GM12878 (cell line): ENCODE measurements at regions not wholly inside any gene's neighbourhood (a gene's known extent, or its start where the extent isn't known, plus 50 kb on each side); places are given as distances from the start of the nearest gene placed in this dataset.
"Not testable (repeated sequence)": the region's sequence is repeated elsewhere in the genome, so short reads cannot be mapped to it uniquely, and the experiment has no call there.

ENCODE experiments used
- ATAC-seq: fragments of 200-7000 bp; cut with Tn5 transposase; 3 replicates; pipeline ENCODE4 v1.9.1; 2020; ENCODE audit warnings: mild to moderate bottlenecking, moderate library complexity
- BruUV-seq: library from RNA; stranded (reverse); fragments of 400-500 nt; replicated peaks from 2 replicates; lab custom pipeline; 2021; lab: Mats Ljungman, UMichigan
- CTCF ChIA-PET: fragments of 300-600 bp; sonication (Branson Sonifier 250); formaldehyde crosslinking; extraction: SDS; loops from one replicate; lab custom pipeline; 2021; ENCODE audit warnings: inconsistent platforms; lab: Yijun Ruan, JAX
- POLR2A ChIA-PET: fragments of 350-600 bp; formaldehyde crosslinking; extraction: SDS; loops from one replicate; lab custom pipeline; 2021; ENCODE audit warnings: inconsistent platforms; lab: Charles Lee
- RAD21 ChIA-PET: fragments of 300-600 bp; sonication (Branson Sonifier 250); formaldehyde crosslinking; loops from one replicate; lab custom pipeline; 2023; ENCODE audit warnings: antibody characterized with exemption; ENCODE audit not compliant: unreplicated experiment; lab: Charles Lee
- SMC1A ChIA-PET: fragments of 300-600 bp; sonication (Branson Sonifier 250); formaldehyde crosslinking; loops from one replicate; lab custom pipeline; 2023; ENCODE audit not compliant: unreplicated experiment, uncharacterized antibody; lab: Charles Lee
- DNase-seq: peaks from one replicate; pipeline ENCODE4 v3.0.0-alpha.2; 2011; ENCODE audit warnings: low read depth, low spot score
- FAIRE-seq: peaks from 3 replicates; lab custom pipeline; 2011; peaks lifted over from hg19 to GRCh38; lab: Jason Lieb, UNC
- H2AFZ ChIP-seq: 2 replicates; pipeline ENCODE4 v1.6.0; 2011; ENCODE audit warnings: low read depth, low read length, control low read depth; ENCODE audit not compliant: control insufficient read depth
- H3K27ac ChIP-seq: 2 replicates; pipeline ENCODE4 v1.5.1; 2011; ENCODE audit warnings: control low read depth; ENCODE audit not compliant: control insufficient read depth, insufficient read depth
- H3K27me3 ChIP-seq, 2 experiments: replicated peaks in 1 of 2; 2 replicates each; pipeline versions ENCODE4 v1.6.0 to v1.6.1; 2011; ENCODE audit warnings: low read length in 1 of 2; ENCODE audit not compliant: control insufficient read depth in 2 of 2, insufficient read depth in 2 of 2
- H3K36me3 ChIP-seq, 2 experiments: 2 replicates each; pipeline ENCODE4 v1.5.1; 2011; ENCODE audit warnings: low read length in 1 of 2; ENCODE audit not compliant: control insufficient read depth in 2 of 2, insufficient read depth in 2 of 2
- H3K4me1 ChIP-seq: 2 replicates; pipeline ENCODE4 v1.6.1; 2011; ENCODE audit warnings: mild to moderate bottlenecking, low read length, moderate library complexity, mixed read lengths; ENCODE audit not compliant: control insufficient read depth, insufficient read depth
- H3K4me2 ChIP-seq: 2 replicates; pipeline ENCODE4 v1.6.0; 2011; ENCODE audit warnings: control low read depth; ENCODE audit not compliant: control insufficient read depth, insufficient read depth
- H3K4me3 ChIP-seq: fragments of 200-600 bp; sonication (generic); 2 replicates; pipeline ENCODE4 v1.5.1; 2016
- H3K79me2 ChIP-seq: 2 replicates; pipeline ENCODE4 v1.6.0; 2011; ENCODE audit warnings: low read length; ENCODE audit not compliant: control insufficient read depth, insufficient read depth
- H3K9ac ChIP-seq: 2 replicates; pipeline ENCODE4 v1.8.0; 2011; ENCODE audit warnings: low read length, control low read depth, mixed read lengths; ENCODE audit not compliant: control insufficient read depth, insufficient read depth
- H3K9me3 ChIP-seq: replicated peaks from 3 replicates; pipeline ENCODE4 v1.5.1; 2011; ENCODE audit warnings: mild to moderate bottlenecking, low read length; ENCODE audit not compliant: control insufficient read depth, insufficient read depth
- H4K20me1 ChIP-seq: 2 replicates; pipeline ENCODE4 v1.6.0; 2011; ENCODE audit not compliant: control insufficient read depth, insufficient read depth
- PKNOX1 ChIP-seq: fragments of 450-650 bp; IDR thresholded peaks from 2 replicates; pipeline ENCODE4 v1.6.1; 2016; ENCODE audit warnings: mild to moderate bottlenecking
- POU2F2 ChIP-seq: IDR thresholded peaks from 3 replicates; pipeline ENCODE4 v1.6.1; 2011; ENCODE audit warnings: low read depth, mild to moderate bottlenecking, low read length, borderline replicate concordance
- TCF7 ChIP-seq: IDR thresholded peaks from 2 replicates; pipeline ENCODE4 v1.6.1; 2014; ENCODE audit warnings: antibody characterized with exemption, borderline replicate concordance
- WGBS: methylation state at CpG from one replicate; pipeline ENCODE4 v1.1.6; 2016; ENCODE audit warnings: low lambda C conversion rate; ENCODE audit not compliant: insufficient replicate concordance, insufficient coverage; ENCODE audit errors: missing lambda C conversion rate; 5-methylcytosine and 5-hydroxymethylcytosine counted together
- in situ Hi-C: fragments of 300-500 bp; cut with MboI; formaldehyde crosslinking; loops from 9 replicates; pipeline ENCODE4 v1.14.3; 2018; ENCODE audit warnings: mixed read lengths
- intact Hi-C: fragments of 100-400 bp; cut with micrococcal nuclease; formaldehyde crosslinking; loops from one replicate; pipeline ENCODE4 v1.14.2; 2022; ENCODE audit not compliant: unreplicated experiment

- Histone ChIP-seq H3K9ac (no peak overlapping the region), H4K20me1 (no peaks in the 10 kb centered on the region), H3K9me3 (no peaks in the 10 kb centered on the region; the same call in 2 of the 3 replicates), H3K4me3 (no peak overlapping the region), H3K27me3 (no peaks in the 10 kb centered on the region), H3K79me2 (no peaks in the 10 kb centered on the region), H3K27ac (no peak overlapping the region), H2AFZ (no peak overlapping the region), H3K36me3 (no peaks in the 10 kb centered on the region), H3K4me1 (peaks cover 8% of the 10 kb centered on the region), H3K4me2 (no peak overlapping the region)
- in situ Hi-C loops (no loop called here), intact Hi-C loops (no loop called here)
- ChIA-PET RAD21 (no interaction called here), SMC1A (no interaction called here), POLR2A (no interaction called here), CTCF (no interaction called here)
- ATAC-seq (no peak; the same call in 2 of the 3 replicates), FAIRE-seq (no peak), DNase-seq (no peak)
- TF ChIP-seq POU2F2 (no peak), PKNOX1 (peak; percentile 45), TCF7 (no peak)
- 23% methylated on average over 5 of the region's 5 CpGs for WGBS
- no TSS peak for BruUV-seq
Measured at GRCh38 chr1:8226747-8227146, 91.2 kb upstream of the SLC45A1 start.

GRCh38 chr1:8226024-8226423 is 91.9 kb upstream of the SLC45A1 start:
- RAD21 ChIA-PET: interaction anchor here (0.7 kb wide), 1 partner anchor 52 kb away, joined by 3 read pairs; no protein-coding TSS in a partner anchor
- DNase-seq, H3K27ac ChIP-seq, SMC1A ChIA-PET, intact Hi-C loops, H3K4me2 ChIP-seq, H3K4me1 ChIP-seq, H3K4me3 ChIP-seq, in situ Hi-C loops, H3K27me3 ChIP-seq, POLR2A ChIA-PET, H3K79me2 ChIP-seq, H3K9me3 ChIP-seq, BruUV-seq, CTCF ChIA-PET, ATAC-seq, H2AFZ ChIP-seq, FAIRE-seq, H4K20me1 ChIP-seq, H3K9ac ChIP-seq, H3K36me3 ChIP-seq: not testable (repeated sequence)
- WGBS: 56% methylated on average over 5 of the region's 5 CpGs
